GM20431 (cell line): ENCODE measurements at regions not wholly inside any gene's neighbourhood (a gene's known extent, or its start where the extent isn't known, plus 50 kb on each side); places are given as distances from the start of the nearest gene placed in this dataset.

Experiments used
- in situ Hi-C: fragments of 300-500 bp; cut with MseI, MboI; formaldehyde crosslinking; loops from one replicate; pipeline ENCODE4 v1.15.0; 2020; ENCODE audit warnings: low sequenced_read_pairs; ENCODE audit not compliant: unreplicated experiment

DNA sequence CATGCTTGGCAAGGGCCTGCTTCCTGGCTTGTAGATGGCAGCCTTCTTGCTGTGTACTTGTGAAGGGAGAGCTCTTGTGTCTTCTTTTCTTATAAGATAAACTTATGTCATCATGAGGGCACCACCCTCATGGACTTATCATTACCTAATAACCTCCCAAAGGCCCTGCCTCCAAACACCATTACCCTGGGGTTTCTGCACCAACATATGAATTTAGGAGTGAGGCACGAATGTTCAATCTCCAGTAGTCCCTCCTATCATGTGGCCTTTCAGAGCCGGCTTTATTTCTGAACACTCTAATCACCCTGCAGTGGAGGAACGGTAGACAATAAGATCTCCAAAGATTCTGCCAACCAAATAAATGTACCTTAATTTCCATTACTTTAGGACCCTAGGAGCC lies 144.3 kb downstream of the ABCC12 start:
- in situ Hi-C loops = no loop called here

- in situ Hi-C loops = no loop called here
Observed at GRCh38 chr16:48008011-48008525, 147.7 kb downstream of the ABCC12 start.

DNA sequence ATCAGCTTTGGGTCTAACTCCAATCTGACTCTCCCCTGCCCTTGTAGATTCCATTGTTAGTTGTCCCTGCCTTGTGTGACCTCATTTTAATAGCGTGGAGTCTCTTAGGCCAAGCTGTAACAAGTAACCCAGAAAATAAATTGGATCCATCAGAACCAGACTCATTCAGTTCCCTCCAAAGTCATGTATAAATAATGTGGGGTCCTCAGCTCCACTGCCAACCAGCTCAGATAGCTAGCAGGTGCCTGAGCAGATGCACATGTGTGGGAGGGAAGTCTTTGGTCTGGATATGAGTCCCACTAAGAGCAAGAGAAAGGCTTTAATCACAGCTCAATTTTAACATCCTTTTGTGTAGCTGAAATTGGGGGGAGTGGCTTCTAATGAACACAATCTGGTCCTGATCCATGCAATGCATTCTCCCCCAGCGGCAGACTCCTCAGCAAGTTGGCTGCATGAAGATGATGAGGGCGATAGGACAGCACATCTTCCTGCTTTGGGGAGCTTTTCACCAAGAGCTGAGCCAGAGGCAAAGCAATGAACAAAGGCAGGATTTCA lies 151.6 kb downstream of the ABCC12 start:
- in situ Hi-C loops = no loop called here

- in situ Hi-C loops = no loop called here
Observed at GRCh38 chr16:48003206-48003907, 152.4 kb downstream of the ABCC12 start.

GRCh38 chr16:48001324-48001895 lies 154.4 kb downstream of the ABCC12 start:
- in situ Hi-C loops = no loop called here

DNA sequence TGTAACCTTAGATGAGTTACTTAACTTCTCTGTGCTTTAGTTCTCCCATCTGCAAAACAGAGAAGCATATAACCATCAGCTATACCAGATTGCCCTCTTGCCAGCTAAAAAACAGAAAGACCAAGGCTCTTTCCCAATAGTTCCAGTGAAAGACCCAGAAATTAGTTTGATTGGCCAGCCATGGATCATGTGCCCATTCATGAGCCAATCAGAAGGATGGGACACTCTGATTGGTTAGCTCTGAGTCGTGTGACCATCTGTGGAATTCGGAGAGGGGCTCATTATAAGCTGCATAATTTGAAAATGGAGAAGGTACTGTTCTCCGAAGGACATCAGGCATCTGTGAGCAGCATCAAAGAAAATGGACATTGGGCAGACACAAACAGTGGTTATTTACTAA lies 155.2 kb downstream of the ABCC12 start:
- in situ Hi-C loops = no loop called here

DNA sequence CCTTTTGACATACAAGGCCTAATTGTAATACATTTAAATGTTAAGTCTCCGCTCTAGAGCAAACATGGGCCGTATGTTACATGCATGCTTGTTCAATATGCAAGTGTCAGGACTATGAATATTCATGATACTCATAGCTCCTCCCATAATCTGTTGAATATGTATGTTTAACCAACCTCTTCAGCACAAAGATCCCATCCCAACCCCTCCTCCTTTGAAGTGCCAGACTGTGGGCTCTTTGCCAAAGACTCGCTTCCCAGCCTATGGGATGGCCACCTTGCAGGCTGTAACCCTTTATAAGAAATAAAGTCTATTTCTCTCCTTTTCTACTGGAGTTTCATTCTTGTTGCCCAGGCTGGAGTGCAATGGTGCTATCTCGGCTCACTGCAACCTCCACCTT lies 156.2 kb downstream of the ABCC12 start:
- in situ Hi-C loops = loop anchor here (25.0 kb wide), 1 partner anchor 112 kb away; no protein-coding TSS in a partner anchor

DNA sequence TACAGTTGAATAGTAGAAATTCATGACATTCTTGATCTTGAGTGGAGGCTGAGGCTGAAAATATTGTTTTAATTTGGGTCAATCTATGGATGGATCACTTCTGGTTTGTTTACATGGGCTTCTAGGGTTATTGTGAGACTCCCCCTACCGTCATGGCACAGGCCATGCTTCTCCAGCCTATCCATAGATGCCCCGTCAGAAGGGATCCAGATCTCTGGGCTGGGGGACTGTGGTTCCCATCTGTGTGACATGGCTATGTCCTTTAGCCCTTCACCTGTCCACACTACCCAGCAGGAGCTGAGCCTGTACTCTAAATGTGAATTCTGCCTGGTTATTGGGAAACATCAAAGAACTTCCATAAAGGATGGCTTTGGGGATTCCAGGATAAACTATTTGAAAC lies 160.4 kb downstream of the ABCC12 start:
- in situ Hi-C loops = loop anchor here (25.0 kb wide), 1 partner anchor 108 kb away; no protein-coding TSS in a partner anchor

- in situ Hi-C loops = loop anchor here (25.0 kb wide), 1 partner anchor 104 kb away; no protein-coding TSS in a partner anchor
Observed at GRCh38 chr16:47991491-47991890, 164.3 kb downstream of the ABCC12 start.

- in situ Hi-C loops = loop anchor here (25.0 kb wide), 1 partner anchor 103 kb away; no protein-coding TSS in a partner anchor
Observed at GRCh38 chr16:47990676-47991075, 165.1 kb downstream of the ABCC12 start.

GRCh38 chr16:47987136-47987535 lies 168.7 kb downstream of the ABCC12 start:
- in situ Hi-C loops = loop anchor here (25.0 kb wide), 1 partner anchor 100 kb away; no protein-coding TSS in a partner anchor

DNA sequence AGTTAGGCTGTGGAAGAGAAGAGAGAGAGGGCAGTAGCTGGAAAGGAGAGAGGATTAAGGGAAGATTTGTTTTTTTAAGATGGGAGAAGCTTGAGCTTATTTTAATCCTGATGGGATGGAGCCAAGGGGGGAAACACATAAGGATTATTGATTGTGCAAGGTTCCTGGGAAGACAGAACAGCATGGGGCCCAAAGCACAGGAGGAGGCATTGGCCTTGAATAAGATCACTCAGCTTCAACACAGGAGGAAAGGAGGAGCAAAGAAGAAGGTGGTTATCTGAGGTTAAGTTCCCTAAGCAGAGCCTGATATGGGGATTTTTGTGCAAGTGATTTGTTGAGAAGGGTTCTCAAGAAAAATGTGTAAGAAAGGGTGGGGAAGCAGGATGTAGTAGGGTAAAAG lies 169.8 kb downstream of the ABCC12 start:
- in situ Hi-C loops = loop anchor here (25.0 kb wide), 1 partner anchor 99 kb away; no protein-coding TSS in a partner anchor

- in situ Hi-C loops = loop anchor here (25.0 kb wide), 1 partner anchor 97 kb away; no protein-coding TSS in a partner anchor
Observed at GRCh38 chr16:47984669-47985068, 171.1 kb downstream of the ABCC12 start.

DNA sequence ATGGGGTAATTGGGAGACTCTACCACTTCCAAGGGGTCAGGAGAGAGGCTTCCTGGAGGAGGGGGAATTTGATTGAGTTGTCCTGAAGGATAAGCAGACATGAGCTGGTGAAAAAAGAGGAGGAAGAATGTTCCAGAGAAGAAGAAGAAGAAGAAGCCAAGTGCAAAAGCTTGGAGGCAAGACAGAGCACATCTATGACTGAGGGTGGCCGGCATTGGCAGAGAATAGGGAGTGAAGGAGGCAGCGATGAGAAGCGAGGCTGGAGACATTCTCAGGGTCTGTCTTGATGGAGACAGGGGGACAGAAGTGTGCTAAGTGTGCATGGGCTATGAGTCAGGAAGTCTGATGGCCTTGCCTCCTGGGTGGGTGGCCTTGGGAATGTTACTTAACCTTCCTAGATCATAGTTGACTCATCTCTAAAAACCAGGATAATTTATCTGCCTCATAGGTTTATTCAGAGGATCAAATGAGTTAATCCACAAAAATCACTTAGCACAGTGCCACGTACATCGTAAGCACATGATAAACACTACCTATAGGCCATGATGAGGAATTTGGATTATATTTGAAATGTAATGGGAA lies 171.7 kb downstream of the ABCC12 start:
- in situ Hi-C loops = loop anchor here (25.0 kb wide), 1 partner anchor 97 kb away; no protein-coding TSS in a partner anchor

- in situ Hi-C loops = loop anchor here (25.0 kb wide), 1 partner anchor 93 kb away; no protein-coding TSS in a partner anchor
Observed at GRCh38 chr16:47980212-47980611, 175.6 kb downstream of the ABCC12 start.

GRCh38 chr16:47979616-47980182 lies 176.1 kb downstream of the ABCC12 start:
- in situ Hi-C loops = loop anchor here (25.0 kb wide), 1 partner anchor 92 kb away; no protein-coding TSS in a partner anchor

DNA sequence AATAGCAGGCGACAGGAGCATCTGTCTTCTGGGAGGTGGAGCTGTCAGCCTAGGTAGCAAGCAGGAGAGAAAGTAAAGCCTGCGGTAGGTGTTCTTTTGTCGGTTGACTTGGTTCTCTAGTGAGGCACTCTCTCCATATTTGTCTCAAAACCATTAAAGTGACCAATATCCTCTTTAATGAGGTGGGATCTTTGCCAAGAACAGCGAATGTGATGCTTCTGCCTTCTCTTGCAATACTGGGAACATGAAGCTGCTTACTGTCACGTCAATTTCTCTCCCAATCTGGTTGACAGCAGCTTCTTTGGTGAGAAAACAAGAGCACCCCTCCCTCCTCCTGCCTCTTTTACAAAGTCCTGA lies 176.7 kb downstream of the ABCC12 start:
- in situ Hi-C loops = loop anchor here (25.0 kb wide), 1 partner anchor 92 kb away; no protein-coding TSS in a partner anchor

DNA sequence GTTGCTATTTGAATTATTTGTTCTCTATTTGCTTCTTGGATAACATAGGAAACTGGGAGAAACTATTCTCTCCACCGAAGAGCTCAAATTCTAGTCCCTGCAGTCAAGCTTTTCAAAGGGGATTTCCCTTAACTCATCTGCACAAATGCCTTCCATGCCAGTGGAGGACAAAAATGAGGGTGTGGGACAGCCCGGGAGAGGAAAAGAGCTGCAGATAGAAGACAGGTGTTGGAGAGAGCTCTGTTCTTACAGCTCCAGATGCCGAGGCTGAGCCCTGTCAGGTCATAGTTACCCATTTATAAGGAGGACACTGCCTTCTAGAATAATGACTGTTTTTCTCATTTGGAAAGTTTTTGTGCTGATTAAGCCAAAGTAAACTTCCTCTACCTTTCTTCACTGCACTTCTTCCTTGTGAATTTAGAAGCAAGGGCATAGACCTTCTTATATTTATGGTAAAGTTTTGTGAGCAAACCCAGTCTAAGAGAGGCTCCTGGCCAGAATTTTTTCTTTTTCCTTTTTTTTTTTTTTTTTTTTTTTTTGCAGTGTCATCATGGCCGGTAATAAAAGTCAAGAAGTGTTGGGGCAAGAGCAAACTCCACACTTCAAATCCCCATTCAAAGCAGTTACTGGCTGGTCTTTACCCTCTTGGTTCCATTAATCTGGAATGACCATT lies 177.2 kb downstream of the ABCC12 start:
- in situ Hi-C loops = loop anchor here (25.0 kb wide), 1 partner anchor 91 kb away; no protein-coding TSS in a partner anchor

DNA sequence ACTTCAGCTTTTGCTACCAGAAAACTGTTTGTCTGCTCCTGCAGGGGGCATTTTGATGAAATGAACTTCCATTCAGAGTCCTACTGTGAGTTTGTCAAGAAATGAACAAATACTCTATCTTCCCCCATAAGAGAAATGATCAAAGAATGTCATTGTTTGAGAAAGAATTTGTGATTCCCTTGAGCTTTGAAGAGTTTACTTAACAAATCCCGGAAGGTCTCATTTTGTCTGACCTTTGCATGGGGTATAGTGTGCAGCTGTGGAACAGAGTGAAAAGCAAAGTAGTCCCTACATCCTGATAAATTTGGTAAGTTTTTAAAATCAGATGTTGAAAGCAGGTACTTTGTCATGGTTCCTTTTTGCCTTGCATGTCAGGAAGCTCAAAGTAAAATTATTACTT lies 178.0 kb downstream of the ABCC12 start:
- in situ Hi-C loops = loop anchor here (25.0 kb wide), 1 partner anchor 91 kb away; no protein-coding TSS in a partner anchor
